Right cardiac atrium (tissue), 5 donors: ENCODE measurements at regions not wholly inside any gene's neighbourhood (a gene's known extent, or its start where the extent isn't known, plus 50 kb on each side); places are given as distances from the start of the nearest gene placed in this dataset.

Experiments
- ATAC-seq, 2 donors: fragments of 200-7000 bp; cut with Tn5 transposase; one replicate each; pipeline versions ENCODE4 v1.8.0 to v1.9.1; 2020; ENCODE audit warnings: moderate library complexity in 2 of 2, mild to moderate bottlenecking in 1 of 2
- DNase-seq, 3 donors: peaks; one replicate each; pipeline ENCODE4 v3.0.0-alpha.2; 2020
- H3K27ac ChIP-seq: one replicate; pipeline ENCODE4 v1.5.1; 2013; ENCODE audit warnings: mild to moderate bottlenecking, low read length, control low read depth, moderate library complexity
- H3K27me3 ChIP-seq: one replicate; pipeline ENCODE4 v1.6.1; 2013; ENCODE audit not compliant: control insufficient read depth, insufficient read depth
- H3K4me1 ChIP-seq: one replicate; pipeline ENCODE4 v1.6.1; 2013; ENCODE audit warnings: low read length; ENCODE audit not compliant: control insufficient read depth, insufficient read depth
- H3K4me3 ChIP-seq: one replicate; pipeline ENCODE4 v1.5.1; 2013; ENCODE audit warnings: low read length, control low read depth
- H3K9me3 ChIP-seq: one replicate; pipeline ENCODE4 v1.6.1; 2013; ENCODE audit warnings: low read length; ENCODE audit not compliant: control insufficient read depth
- WGBS: extraction: QIAGEN DNeasy Blood & Tissue Kit; methylation state at CpG from one replicate; pipeline ENCODE4 v1.1.7; 2013; 5-methylcytosine and 5-hydroxymethylcytosine counted together
- intact Hi-C, 4 donors: fragments of 100-400 bp; cut with DNase I; formaldehyde crosslinking; loops; one replicate each; pipeline versions ENCODE4 v1.11.0 to v1.14.0; 2022 to 2023
- donor health status: healthy with polysubstance abuse.
- donor health status: DM: no; HTN: yes; CAD: no.
- donor health status: DM: no; HTN: no; CAD: no.
- donor health status: DM: no; HTN: yes; CAD: no; lungs with severe emphysema.
- donor health status: DM: yes; HTN: yes; CAD: no.

DNA sequence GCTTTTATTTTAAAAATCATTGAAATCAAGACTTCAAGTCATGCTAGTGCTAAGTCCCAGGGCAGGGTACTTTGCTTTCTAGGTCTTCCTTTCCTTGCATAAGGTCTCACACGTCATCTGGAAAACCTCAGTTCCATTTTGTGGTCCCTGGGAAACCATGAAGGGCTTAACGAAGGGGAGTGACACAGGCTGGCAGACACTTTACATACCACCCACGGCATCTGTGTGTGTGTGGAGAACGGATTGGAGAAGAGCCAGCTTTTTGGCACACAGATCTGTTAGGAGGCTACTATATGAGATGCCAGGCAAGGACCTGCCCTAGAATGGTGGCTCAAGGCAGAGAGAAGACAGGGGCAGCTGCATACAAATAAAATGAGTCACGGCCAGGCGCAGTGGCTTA lies 107.5 kb upstream of the NSMCE3 start:
- intact Hi-C loops, result no loop called here

DNA sequence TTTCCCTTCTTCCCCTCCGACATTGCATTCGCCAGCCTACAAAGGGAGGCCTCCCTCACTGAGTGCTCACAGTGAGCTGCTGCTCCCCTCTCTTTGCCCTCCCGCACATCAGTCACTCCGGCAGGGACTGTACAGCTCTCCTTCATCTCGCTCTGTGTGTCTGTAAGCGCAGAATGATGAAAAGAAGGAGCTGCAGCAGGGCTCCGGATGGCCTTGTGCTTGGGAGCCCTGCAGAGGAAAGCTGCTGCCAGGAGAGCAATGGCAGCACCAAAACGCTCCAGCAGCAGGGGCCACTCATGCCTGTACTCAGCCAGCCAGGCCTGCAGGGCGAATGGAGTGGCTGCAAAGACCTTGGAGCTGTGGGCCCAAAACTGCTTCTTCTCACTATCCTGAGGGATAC lies 107.0 kb upstream of the NSMCE3 start:
- DNase-seq (no peak), ATAC-seq (no peak)
- intact Hi-C loops, result no loop called here
- Histone ChIP-seq H3K27me3 (no peaks in the 10 kb centered on the region), H3K27ac (no peak overlapping the region), H3K4me1 (peaks cover 4% of the 10 kb centered on the region), H3K9me3 (no peaks in the 10 kb centered on the region), H3K4me3 (no peak overlapping the region)
- WGBS, result 60% methylated on average over 9 of the region's 9 CpGs

More for the DNA sequence above, 107.5 kb upstream of the NSMCE3 start:
- H3K9me3 ChIP-seq, result no peaks in the 10 kb centered on the region
- H3K4me3 ChIP-seq, result no peak overlapping the region
- no peak for DNase-seq
- H3K4me1 ChIP-seq, result peaks cover 4% of the 10 kb centered on the region
- ATAC-seq, result no peak
- WGBS, result 76% methylated on average over 6 of the region's 6 CpGs
- no peak overlapping the region for H3K27ac ChIP-seq
- H3K27me3 ChIP-seq, result no peaks in the 10 kb centered on the region

DNA sequence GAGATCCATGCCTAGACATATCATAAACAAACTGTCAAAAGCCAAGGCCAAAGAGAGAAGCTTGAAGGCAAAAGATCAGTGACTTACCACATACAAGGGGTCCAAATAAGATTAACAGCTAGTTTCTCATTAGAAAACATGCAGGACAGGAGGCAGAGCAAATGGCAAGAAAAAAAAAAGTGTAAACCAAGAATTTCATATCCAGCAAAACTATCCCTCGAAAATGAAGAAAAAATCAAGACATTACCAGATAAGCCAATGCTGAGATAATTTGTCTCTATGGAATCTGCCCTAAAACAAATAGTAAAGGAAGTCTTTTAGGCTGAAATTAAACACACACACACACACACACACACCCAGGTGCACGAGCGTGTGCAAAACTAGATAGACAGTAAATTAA lies 99.6 kb upstream of the NSMCE3 start:
- ATAC-seq, result no peak
- WGBS, result 93% methylated on average over 3 of the region's 3 CpGs
- intact Hi-C loops, result no loop called here
- no peaks in the 10 kb centered on the region for H3K4me1 ChIP-seq
- H3K27me3 ChIP-seq, result no peaks in the 10 kb centered on the region
- no peak overlapping the region for H3K27ac ChIP-seq
- H3K9me3 ChIP-seq, result no peaks in the 10 kb centered on the region
- no peak for DNase-seq
- no peak overlapping the region for H3K4me3 ChIP-seq

DNA sequence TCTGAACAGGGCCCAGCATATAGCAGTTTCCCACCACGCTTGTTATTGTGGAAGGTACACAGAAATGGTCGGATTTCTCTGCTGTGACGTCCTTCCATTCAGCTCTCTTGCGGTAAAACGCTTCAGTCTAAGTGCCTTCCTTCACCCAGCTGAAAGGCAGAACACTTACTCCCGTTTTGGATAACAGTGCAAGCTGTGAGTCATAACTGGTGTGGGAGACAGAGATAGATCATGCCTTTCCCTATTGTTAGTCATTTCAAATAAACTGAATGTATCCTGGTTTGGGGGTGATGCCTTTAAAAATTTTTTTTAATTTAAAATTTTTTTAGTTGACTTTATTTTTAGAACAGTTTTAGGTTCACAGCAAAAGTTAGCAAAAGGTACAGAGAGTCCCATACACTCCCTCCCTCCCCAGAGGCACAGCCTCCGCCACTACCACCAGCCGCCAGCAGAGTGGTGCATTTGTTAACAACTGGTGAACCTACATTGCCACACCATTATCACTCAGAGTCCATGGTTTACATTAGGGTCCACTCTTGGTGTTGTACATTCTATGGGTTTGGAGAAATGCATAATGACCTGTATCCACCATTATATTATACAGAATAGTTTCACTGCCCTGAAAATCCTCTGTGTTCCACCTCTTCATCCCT lies 94.9 kb upstream of the NSMCE3 start:
- H3K4me1 ChIP-seq, result no peaks in the 10 kb centered on the region
- H3K4me3 ChIP-seq, result no peak overlapping the region
- intact Hi-C loops, result no loop called here
- no peaks in the 10 kb centered on the region for H3K9me3 ChIP-seq
- DNase-seq (no peak), ATAC-seq (peak in 1 of 2 donors; percentile 42)
- H3K27me3 ChIP-seq, result no peaks in the 10 kb centered on the region
- H3K27ac ChIP-seq, result no peak overlapping the region
- 45% methylated on average over 8 of the region's 8 CpGs for WGBS

DNA sequence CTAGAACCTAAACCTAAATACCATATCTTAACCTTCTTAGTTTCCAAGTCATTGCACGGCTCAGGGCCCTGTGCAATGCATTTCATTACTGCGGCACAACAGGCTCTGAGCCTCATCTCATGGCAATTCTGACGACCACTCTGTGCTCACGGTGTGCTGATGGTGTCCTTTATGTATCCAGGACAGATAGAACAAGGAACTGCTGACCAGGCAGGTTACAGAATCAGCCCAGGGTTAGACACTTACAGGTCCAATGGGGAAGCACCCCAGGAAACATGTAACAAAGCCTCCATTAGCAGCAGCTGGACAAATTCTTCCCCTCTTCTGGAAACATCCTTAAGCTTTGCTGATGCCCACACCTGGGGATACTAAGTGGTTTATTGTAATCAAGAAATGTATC lies 91.9 kb upstream of the NSMCE3 start:
- DNase-seq (no peak), ATAC-seq (no peak)
- Histone ChIP-seq H3K4me3 (no peak overlapping the region), H3K4me1 (no peaks in the 10 kb centered on the region), H3K27ac (no peak overlapping the region), H3K27me3 (no peaks in the 10 kb centered on the region), H3K9me3 (no peaks in the 10 kb centered on the region)
- WGBS, result 89% methylated on average over 4 of the region's 4 CpGs
- intact Hi-C loops, result no loop called here

DNA sequence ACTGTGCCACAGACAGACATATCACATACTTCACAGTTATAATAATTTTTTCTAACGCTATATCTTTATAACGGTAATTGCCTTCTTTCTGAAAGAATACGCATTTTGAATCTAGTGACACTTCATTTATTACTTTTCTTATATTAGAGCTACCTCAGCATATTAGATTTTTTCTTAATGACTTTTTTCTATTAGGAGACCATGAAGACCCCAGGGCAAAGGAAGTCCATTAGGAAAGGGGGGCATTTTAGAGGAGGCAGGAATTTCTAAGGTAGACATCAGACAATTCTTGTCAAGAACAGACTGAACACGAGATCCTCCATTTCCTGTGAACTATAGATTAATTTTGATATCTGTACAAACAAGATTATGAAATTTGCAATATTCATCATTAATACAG lies 90.5 kb upstream of the NSMCE3 start:
- WGBS, result 80% methylated on average over 4 of the region's 4 CpGs
- Histone ChIP-seq H3K27me3 (no peaks in the 10 kb centered on the region), H3K9me3 (no peaks in the 10 kb centered on the region), H3K4me3 (no peak overlapping the region), H3K27ac (no peak overlapping the region), H3K4me1 (no peaks in the 10 kb centered on the region)
- ATAC-seq, result no peak
- intact Hi-C loops, result no loop called here
- DNase-seq, result no peak

DNA sequence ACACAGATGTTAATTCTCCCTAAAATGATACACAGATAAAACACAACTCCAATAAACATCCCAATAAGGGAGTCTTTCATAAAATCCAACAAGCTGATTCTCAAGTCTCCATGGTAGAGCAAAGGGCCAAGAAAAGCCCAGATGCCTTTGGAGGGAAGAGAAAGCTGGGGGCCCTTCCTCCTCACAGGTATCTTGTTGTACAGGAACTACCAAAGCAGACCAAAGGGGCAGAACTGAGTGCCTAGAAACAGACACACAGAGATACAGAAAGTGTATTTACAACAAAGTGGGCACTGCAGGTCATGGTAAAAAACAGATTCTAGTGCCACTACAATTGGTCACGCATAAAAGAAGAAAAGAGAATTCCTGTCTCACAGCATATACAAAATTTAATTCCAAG lies 87.2 kb upstream of the NSMCE3 start:
- ATAC-seq (no peak), DNase-seq (no peak)
- Histone ChIP-seq H3K9me3 (no peaks in the 10 kb centered on the region), H3K4me3 (no peak overlapping the region), H3K4me1 (no peaks in the 10 kb centered on the region), H3K27ac (no peak overlapping the region), H3K27me3 (no peaks in the 10 kb centered on the region)
- 96% methylated on average over 1 of the region's 1 CpG for WGBS
- intact Hi-C loops, result no loop called here

DNA sequence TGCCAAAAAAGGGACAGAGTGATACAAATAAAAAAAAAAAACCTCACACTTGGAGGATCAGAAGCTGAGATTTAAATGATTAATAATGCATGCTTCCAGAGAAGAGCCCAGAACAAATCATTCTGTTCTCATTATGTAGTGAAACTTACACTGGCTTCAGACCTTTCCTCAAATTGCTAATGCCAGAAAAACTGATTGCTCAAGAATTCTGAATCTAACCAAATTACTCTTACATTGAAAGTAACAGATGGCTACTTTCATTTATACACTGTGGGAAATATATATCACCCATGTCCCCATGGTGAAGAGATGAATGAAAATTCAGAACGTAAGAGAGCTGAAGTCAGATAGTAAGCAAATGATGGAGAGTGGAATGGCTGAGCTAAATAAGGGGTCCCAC lies 85.9 kb upstream of the NSMCE3 start:
- no peak for ATAC-seq
- WGBS, result 54% methylated on average over 1 of the region's 1 CpG

DNA sequence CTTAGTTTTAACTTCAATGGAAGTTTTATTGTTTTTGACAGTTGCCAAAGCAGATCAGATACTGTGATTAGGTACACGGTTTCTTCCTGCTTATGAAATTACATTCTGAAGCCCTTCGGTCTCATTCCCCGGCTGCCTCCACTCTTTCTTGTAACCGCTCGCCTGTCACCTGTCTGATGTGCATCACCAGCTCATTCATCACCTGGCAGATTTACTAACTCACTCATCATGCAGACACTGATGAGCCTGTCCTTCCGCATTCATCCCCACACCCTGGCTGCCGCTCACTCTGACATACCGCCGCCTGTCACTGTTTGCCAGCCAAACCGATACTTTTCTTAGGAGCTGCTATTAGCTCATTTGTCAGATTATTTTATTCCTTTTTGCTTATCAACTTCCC lies 82.8 kb upstream of the NSMCE3 start:
- intact Hi-C loops, result no loop called here
- ATAC-seq (no peak), DNase-seq (no peak)
- Histone ChIP-seq H3K4me3 (no peak overlapping the region), H3K4me1 (no peaks in the 10 kb centered on the region), H3K27me3 (no peaks in the 10 kb centered on the region), H3K9me3 (no peaks in the 10 kb centered on the region), H3K27ac (no peak overlapping the region)
- WGBS, result 58% methylated on average over 10 of the region's 10 CpGs

More for the DNA sequence above, 85.9 kb upstream of the NSMCE3 start:
- H3K4me3 ChIP-seq, result no peak overlapping the region
- H3K27me3 ChIP-seq, result no peaks in the 10 kb centered on the region
- H3K27ac ChIP-seq, result no peak overlapping the region
- H3K4me1 ChIP-seq, result no peaks in the 10 kb centered on the region
- no peak for DNase-seq
- intact Hi-C loops, result no loop called here
- H3K9me3 ChIP-seq, result no peaks in the 10 kb centered on the region

DNA sequence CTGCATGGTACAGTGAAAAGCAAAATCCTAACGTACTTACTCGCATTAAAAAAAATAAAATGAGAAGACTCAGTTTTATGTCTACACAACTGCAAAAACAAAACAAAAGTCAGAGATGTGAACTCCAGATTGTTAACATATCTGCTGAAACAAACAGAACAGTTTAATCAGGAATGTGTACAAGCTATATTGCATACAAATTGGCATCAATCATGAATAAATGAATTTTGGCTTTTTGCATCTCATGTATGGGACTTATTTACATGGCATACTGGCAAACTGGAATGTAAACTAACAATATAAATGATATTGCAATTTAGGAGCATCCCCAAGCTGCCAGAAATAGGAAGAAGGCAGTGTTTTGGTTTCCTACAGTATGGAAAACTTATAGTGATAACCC lies 79.6 kb upstream of the NSMCE3 start:
- H3K9me3 ChIP-seq, result no peaks in the 10 kb centered on the region
- ATAC-seq (no peak), DNase-seq (no peak)
- no peak overlapping the region for H3K4me3 ChIP-seq
- no peaks in the 10 kb centered on the region for H3K27me3 ChIP-seq
- no peak overlapping the region for H3K27ac ChIP-seq
- intact Hi-C loops, result loop anchor here in 1 of 4 donors (10.0 kb wide), 1 partner anchor 56 kb away; no protein-coding TSS in a partner anchor
- H3K4me1 ChIP-seq, result no peaks in the 10 kb centered on the region
- 74% methylated on average over 2 of the region's 2 CpGs for WGBS

DNA sequence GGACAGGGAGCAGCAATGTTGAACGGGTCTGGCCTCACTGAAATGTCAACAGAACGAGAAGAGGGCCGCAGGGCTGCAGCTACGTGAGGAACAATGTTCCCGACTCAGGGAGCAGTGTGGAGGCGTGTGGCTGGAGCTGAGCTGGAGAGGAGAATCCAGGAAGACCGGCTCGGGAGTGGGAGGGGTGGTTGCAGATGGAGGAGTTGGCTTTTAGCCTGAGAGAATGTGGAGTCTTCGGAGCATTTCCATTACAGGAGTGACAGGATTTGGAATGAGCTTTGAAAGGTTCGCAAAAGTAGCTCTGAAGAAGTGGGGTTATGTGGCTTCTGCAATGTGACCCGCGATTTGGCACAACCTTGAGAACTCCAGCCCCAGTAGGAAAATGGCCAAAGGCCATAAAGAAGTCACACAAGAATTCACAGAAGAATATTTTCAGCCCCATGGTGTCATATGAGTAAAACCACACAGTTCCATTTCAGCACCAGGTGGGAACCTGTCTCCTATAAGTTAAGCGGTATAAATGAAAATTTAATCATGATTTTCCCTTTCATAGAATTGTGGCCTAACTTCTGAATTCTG lies 78.8 kb upstream of the NSMCE3 start:
- Histone ChIP-seq H3K9me3 (no peaks in the 10 kb centered on the region), H3K27ac (no peak overlapping the region), H3K4me1 (no peaks in the 10 kb centered on the region), H3K4me3 (no peak overlapping the region), H3K27me3 (no peaks in the 10 kb centered on the region)
- 39% methylated on average over 13 of the region's 13 CpGs for WGBS
- peak in 2 of 3 donors; percentile 25 to 56 for DNase-seq
- peak; percentile 26 to 52 for ATAC-seq
- intact Hi-C loops, result loop anchor here in 1 of 4 donors (10.0 kb wide), 1 partner anchor 56 kb away; no protein-coding TSS in a partner anchor
